ENCODE measurements at regions not wholly inside any gene's neighbourhood (a gene's known extent, or its start where the extent isn't known, plus 50 kb on each side); places are given as distances from the start of the nearest gene placed in this dataset.

DNA sequence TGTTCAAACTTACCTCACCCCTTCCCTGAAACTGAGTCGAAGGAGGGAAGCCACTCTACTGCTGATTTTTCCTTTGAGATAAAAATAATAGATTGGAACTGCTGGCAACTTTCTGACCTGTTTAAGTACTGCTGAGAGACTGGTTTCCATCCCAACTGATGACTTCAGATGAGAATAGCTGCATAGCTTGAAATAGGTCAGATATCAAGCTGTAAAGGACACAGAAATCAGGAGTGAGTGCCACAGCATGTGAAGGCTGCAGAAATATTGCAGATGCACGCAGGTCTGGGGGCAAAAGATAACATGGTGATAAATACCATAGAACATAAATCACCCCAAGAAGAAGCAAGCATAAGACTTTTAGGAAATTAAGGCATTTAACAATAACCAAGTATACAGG lies 923.2 kb downstream of the SH3BGRL start (continued):
- no peak for TF ChIP-seq CEBPZ (IDR thresholded peaks at IDR 0.05; ENCODE audit: low read depth, low read length)
- no peak for TF ChIP-seq NFYB (IDR thresholded peaks at IDR 0.05; ENCODE audit: insufficient read depth, low read depth, low read length)
- TF ChIP-seq HCFC1 (IDR thresholded peaks at IDR 0.05; ENCODE audit: low read length): no peak

DNA sequence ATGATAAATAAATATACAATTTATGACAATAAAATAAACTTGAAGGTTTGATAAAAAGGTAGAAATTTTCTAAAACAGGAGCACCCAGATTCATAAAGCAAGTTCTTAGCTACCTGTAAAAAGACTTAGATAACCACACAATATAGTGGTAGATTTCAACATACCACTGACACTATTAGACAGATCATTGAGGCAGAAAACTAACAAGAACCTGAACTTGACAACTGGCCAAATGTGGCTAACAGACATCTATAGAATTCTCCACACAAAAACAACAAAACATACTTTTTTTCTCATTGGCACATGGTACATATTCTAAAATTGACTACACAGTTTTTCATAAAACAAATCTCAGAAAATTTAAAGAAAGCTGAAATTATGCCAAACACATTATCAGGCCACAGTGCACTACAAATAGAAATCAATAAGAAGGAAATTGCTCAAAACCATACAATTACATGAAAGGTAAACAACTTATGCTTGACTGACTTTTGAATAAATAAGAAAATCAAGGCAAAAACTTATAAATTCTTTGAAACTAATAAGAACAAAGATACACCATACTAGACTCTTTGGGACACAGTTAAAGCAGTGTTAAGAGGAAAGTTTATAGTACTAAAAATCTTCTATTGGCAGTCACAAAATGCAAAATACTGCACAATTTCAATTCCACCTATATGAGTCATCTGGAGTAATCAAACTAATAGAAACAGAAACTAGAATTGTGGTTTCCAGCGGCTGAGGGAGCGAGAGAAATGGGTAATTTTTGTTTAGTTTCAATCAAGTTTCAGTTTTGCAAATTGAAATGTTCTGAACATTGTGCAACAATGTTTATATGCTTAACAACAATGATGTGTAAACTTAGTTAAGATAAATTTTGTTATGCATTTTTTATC lies 925.6 kb downstream of the SH3BGRL start:
- no peaks in the 10 kb centered on the region for H3K36me3 ChIP-seq (ENCODE audit: control insufficient read depth in 2 of 2, insufficient read depth in 2 of 2, low read length in 1 of 2)
- no peaks in the 10 kb centered on the region for H4K20me1 ChIP-seq (ENCODE audit: control insufficient read depth, insufficient read depth)
- H2AFZ ChIP-seq (ENCODE audit: control insufficient read depth, low read depth, low read length): no peak overlapping the region
- FAIRE-seq: peak; percentile 72
- 0% methylated on average over 2 of the region's 2 CpGs for WGBS (ENCODE audit: insufficient coverage, insufficient replicate concordance, low lambda C conversion rate, missing lambda C conversion rate)
- H3K27me3 ChIP-seq (replicated peaks in 1 of 2; ENCODE audit: control insufficient read depth in 2 of 2, insufficient read depth in 2 of 2, low read length in 1 of 2): no peaks in the 10 kb centered on the region
- no peak overlapping the region for H3K9ac ChIP-seq (ENCODE audit: control insufficient read depth, insufficient read depth, low read length)
- no peaks in the 10 kb centered on the region for H3K4me1 ChIP-seq (ENCODE audit: control insufficient read depth, insufficient read depth, low read length)
- H3K79me2 ChIP-seq (ENCODE audit: control insufficient read depth, insufficient read depth, low read length): no peaks in the 10 kb centered on the region
- no peak overlapping the region for H3K27ac ChIP-seq (ENCODE audit: control insufficient read depth, insufficient read depth)
- POLR2A ChIA-PET: no interaction called here
- no peak overlapping the region for H3K4me2 ChIP-seq (ENCODE audit: control insufficient read depth, insufficient read depth)
- in situ Hi-C loops (cut with MboI) (no loop called here), intact Hi-C loops (cut with micrococcal nuclease; ENCODE audit: unreplicated experiment) (no loop called here)
- peak; percentile 57 for TF ChIP-seq RUNX3 (IDR thresholded peaks at IDR 0.05; ENCODE audit: low read length)
- no peak for TF ChIP-seq BCLAF1 (IDR thresholded peaks at IDR 0.05)
- peak; percentile 41; the same call in 1 of the 2 replicates for TF ChIP-seq ZBTB40 (IDR thresholded peaks at IDR 0.05; ENCODE audit: borderline replicate concordance)
- no TSS peak for BruUV-seq (replicated peaks)
- ATAC-seq: peak; percentile 91
- H3K9me3 ChIP-seq (replicated peaks; ENCODE audit: control insufficient read depth, insufficient read depth, low read length): no peaks in the 10 kb centered on the region; the same call in 2 of the 3 replicates
- SMC1A ChIA-PET (ENCODE audit: uncharacterized antibody, unreplicated experiment): no interaction called here
- DNase-seq (ENCODE audit: low read depth, low spot score): peak; percentile 2
- RAD21 ChIA-PET (ENCODE audit: unreplicated experiment): no interaction called here
- CTCF ChIA-PET: no interaction called here
- H3K4me3 ChIP-seq: no peak overlapping the region

Measured in GM12878 (cell line).